Mesothelial cell of epicardium (in vitro differentiated cells): ENCODE measurements at regions not wholly inside any gene's neighbourhood (a gene's known extent, or its start where the extent isn't known, plus 50 kb on each side); places are given as distances from the start of the nearest gene placed in this dataset.

Experiments used
- DNase-seq, 2 experiments: peaks; one replicate each; pipeline ENCODE4 v3.0.0; 2021; ENCODE audit warnings: low spot score in 2 of 2; ENCODE audit not compliant: unreplicated experiment in 2 of 2
- H3K27ac Mint-ChIP-seq: 2 replicates; pipeline ENCODE4 v1.8.0; 2021; ENCODE audit warnings: mixed read lengths
- H3K27me3 Mint-ChIP-seq: 2 replicates; pipeline ENCODE4 v1.8.0; 2021; ENCODE audit warnings: low read depth, mixed read lengths
- H3K36me3 Mint-ChIP-seq: 2 replicates; pipeline ENCODE4 v1.8.0; 2021; ENCODE audit warnings: mixed read lengths
- H3K4me1 Mint-ChIP-seq: 2 replicates; pipeline ENCODE4 v1.8.0; 2021; ENCODE audit warnings: mixed read lengths
- H3K4me3 Mint-ChIP-seq: 2 replicates; pipeline ENCODE4 v1.8.0; 2021; ENCODE audit warnings: mild to moderate bottlenecking, moderate library complexity, mixed read lengths
- H3K9me3 Mint-ChIP-seq: 2 replicates; pipeline ENCODE4 v1.8.0; 2021; ENCODE audit warnings: mixed read lengths
- CTCF ChIP-seq: fragments of 200-600 bp; sonication (generic); IDR thresholded peaks from one replicate; pipeline ENCODE4 v1.5.0; 2021; ENCODE audit warnings: antibody characterized with exemption; ENCODE audit not compliant: unreplicated experiment

- Mint-ChIP-seq H3K36me3 (no peaks in the 10 kb centered on the region), H3K4me1 (peaks cover 19% of the 10 kb centered on the region), H3K4me3 (no peak overlapping the region), H3K27ac (no peak overlapping the region), H3K27me3 (peaks cover 16% of the 10 kb centered on the region), H3K9me3 (no peaks in the 10 kb centered on the region)
- no peak for TF ChIP-seq CTCF
- DNase-seq, result no peak
Measured at GRCh38 chr16:74026373-74027281, 270.0 kb upstream of the PSMD7 start.

GRCh38 chr16:74024953-74025352, 271.7 kb upstream of the PSMD7 start:
- H3K4me1 Mint-ChIP-seq, result peaks cover 5% of the 10 kb centered on the region

GRCh38 chr16:74020095-74020670, 276.4 kb upstream of the PSMD7 start:
- DNase-seq, result no peak
- peaks cover 1% of the 10 kb centered on the region for H3K9me3 Mint-ChIP-seq
- TF ChIP-seq CTCF, result no peak
- peaks cover 9% of the 10 kb centered on the region for H3K27me3 Mint-ChIP-seq
- H3K36me3 Mint-ChIP-seq, result no peaks in the 10 kb centered on the region
- no peak overlapping the region for H3K4me3 Mint-ChIP-seq
- H3K27ac Mint-ChIP-seq, result no peak overlapping the region
- H3K4me1 Mint-ChIP-seq, result peaks cover 2% of the 10 kb centered on the region

More at GRCh38 chr16:74024953-74025352, 271.7 kb upstream of the PSMD7 start:
- no peak overlapping the region for H3K4me3 Mint-ChIP-seq
- no peak overlapping the region for H3K27ac Mint-ChIP-seq
- no peaks in the 10 kb centered on the region for H3K9me3 Mint-ChIP-seq
- DNase-seq, result no peak
- H3K27me3 Mint-ChIP-seq, result peaks cover 16% of the 10 kb centered on the region
- TF ChIP-seq CTCF, result no peak
- H3K36me3 Mint-ChIP-seq, result no peaks in the 10 kb centered on the region

- Mint-ChIP-seq H3K36me3 (no peaks in the 10 kb centered on the region), H3K9me3 (peaks cover 5% of the 10 kb centered on the region), H3K4me1 (peaks cover 2% of the 10 kb centered on the region), H3K27me3 (peaks cover 8% of the 10 kb centered on the region), H3K4me3 (no peak overlapping the region), H3K27ac (no peak overlapping the region)
- DNase-seq, result no peak
- TF ChIP-seq CTCF, result no peak
Measured at GRCh38 chr16:74019612-74020011, 277.0 kb upstream of the PSMD7 start.

GRCh38 chr16:74015953-74016352, 280.7 kb upstream of the PSMD7 start:
- peaks cover 2% of the 10 kb centered on the region for H3K27me3 Mint-ChIP-seq
- no peak for TF ChIP-seq CTCF
- no peak overlapping the region for H3K4me3 Mint-ChIP-seq
- peaks cover 12% of the 10 kb centered on the region for H3K9me3 Mint-ChIP-seq
- peaks cover 2% of the 10 kb centered on the region for H3K4me1 Mint-ChIP-seq
- H3K27ac Mint-ChIP-seq, result no peak overlapping the region
- no peaks in the 10 kb centered on the region for H3K36me3 Mint-ChIP-seq
- DNase-seq, result no peak
